HEK293 (cell line): ENCODE measurements at regions not wholly inside any gene's neighbourhood (a gene's known extent, or its start where the extent isn't known, plus 50 kb on each side); places are given as distances from the start of the nearest gene placed in this dataset.

Experiments
- YY1 ChIP-seq: fragments of 450-650 bp; formaldehyde crosslinking; IDR thresholded peaks from 2 replicates; pipeline ENCODE4 v1.5.1; 2018; ENCODE audit warnings: missing biosample characterization, missing genetic modification characterization
- ZBTB48 ChIP-seq: fragments of 450-650 bp; formaldehyde crosslinking; IDR thresholded peaks from 2 replicates; pipeline ENCODE4 v1.5.1; 2016; ENCODE audit warnings: missing biosample characterization, missing genetic modification characterization
- ZNF138 ChIP-seq: fragments of 450-650 bp; formaldehyde crosslinking; IDR thresholded peaks from 2 replicates; pipeline ENCODE4 v1.5.1; 2016; ENCODE audit warnings: missing biosample characterization, missing genetic modification characterization, borderline replicate concordance
- TF ChIP-seq, protein P1 (sequence below): fragments of 450-650 bp; formaldehyde crosslinking; IDR thresholded peaks from 2 replicates; pipeline ENCODE4 v1.5.1; 2016; ENCODE audit warnings: missing biosample characterization, missing genetic modification characterization
- TF ChIP-seq, protein P2 (sequence below): fragments of 450-650 bp; formaldehyde crosslinking; IDR thresholded peaks from 2 replicates; pipeline ENCODE4 v1.5.1; 2016; ENCODE audit warnings: missing biosample characterization, missing genetic modification characterization

GRCh38 chr3:82015241-82015640 is 253.8 kb upstream of the GBE1 start:
- TF ChIP-seq ZNF138 (tag by site-specific recombination) (no peak), YY1 (no peak), ZBTB48 (tag by site-specific recombination) (no peak)
- TF ChIP-seq, protein P1, sequence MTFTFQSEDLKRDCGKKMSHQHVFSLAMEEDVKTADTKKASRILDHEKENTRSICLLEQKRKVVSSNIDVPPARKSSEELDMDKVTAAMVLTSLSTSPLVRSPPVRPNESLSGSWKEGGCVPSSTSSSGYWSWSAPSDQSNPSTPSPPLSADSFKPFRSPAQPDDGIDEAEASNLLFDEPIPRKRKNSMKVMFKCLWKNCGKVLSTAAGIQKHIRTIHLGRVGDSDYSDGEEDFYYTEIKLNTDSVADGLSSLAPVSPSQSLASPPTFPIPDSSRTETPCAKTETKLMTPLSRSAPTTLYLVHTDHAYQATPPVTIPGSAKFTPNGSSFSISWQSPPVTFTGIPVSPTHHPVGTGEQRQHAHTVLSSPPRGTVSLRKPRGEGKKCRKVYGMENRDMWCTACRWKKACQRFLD (tag by site-specific recombination): no peak
- TF ChIP-seq, protein P2, sequence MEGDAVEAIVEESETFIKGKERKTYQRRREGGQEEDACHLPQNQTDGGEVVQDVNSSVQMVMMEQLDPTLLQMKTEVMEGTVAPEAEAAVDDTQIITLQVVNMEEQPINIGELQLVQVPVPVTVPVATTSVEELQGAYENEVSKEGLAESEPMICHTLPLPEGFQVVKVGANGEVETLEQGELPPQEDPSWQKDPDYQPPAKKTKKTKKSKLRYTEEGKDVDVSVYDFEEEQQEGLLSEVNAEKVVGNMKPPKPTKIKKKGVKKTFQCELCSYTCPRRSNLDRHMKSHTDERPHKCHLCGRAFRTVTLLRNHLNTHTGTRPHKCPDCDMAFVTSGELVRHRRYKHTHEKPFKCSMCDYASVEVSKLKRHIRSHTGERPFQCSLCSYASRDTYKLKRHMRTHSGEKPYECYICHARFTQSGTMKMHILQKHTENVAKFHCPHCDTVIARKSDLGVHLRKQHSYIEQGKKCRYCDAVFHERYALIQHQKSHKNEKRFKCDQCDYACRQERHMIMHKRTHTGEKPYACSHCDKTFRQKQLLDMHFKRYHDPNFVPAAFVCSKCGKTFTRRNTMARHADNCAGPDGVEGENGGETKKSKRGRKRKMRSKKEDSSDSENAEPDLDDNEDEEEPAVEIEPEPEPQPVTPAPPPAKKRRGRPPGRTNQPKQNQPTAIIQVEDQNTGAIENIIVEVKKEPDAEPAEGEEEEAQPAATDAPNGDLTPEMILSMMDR: no peak
